Activated CD8-positive, alpha-beta T cell treated with anti-CD3 and anti-CD28 coated beads, Interleukin-2, amount 10 ng/mL, durations not matched to agents 7 days and 5 days (primary cell): ENCODE measurements at regions not wholly inside any gene's neighbourhood (a gene's known extent, or its start where the extent isn't known, plus 50 kb on each side); places are given as distances from the start of the nearest gene placed in this dataset.

Source experiments
- ATAC-seq: fragments of 150-1000 bp; cut with Tn5 transposase; one replicate; pipeline ENCODE4 v1.10.0; 2021; ENCODE audit warnings: moderate library complexity
- CTCF ChIA-PET: fragments of 350-600 bp; sonication (Branson Sonifier 250); formaldehyde crosslinking; loops from one replicate; lab custom pipeline; 2021; ENCODE audit warnings: antibody characterized with exemption; lab: Charles Lee
- POLR2A ChIA-PET: fragments of 350-600 bp; sonication (Branson Sonifier 250); formaldehyde crosslinking; loops from one replicate; lab custom pipeline; 2021; ENCODE audit warnings: antibody characterized with exemption; lab: Charles Lee
- DNase-seq: peaks from one replicate; pipeline ENCODE4 v3.0.0-alpha.2; 2020
- H3K27ac Mint-ChIP-seq: one replicate; pipeline ENCODE4 v1.8.0; 2021; ENCODE audit warnings: mild to moderate bottlenecking, mixed read lengths
- H3K27me3 Mint-ChIP-seq: one replicate; pipeline ENCODE4 v1.8.0; 2021; ENCODE audit warnings: low read depth, mixed read lengths
- H3K36me3 Mint-ChIP-seq: one replicate; pipeline ENCODE4 v1.8.0; 2021; ENCODE audit warnings: low read depth, mixed read lengths
- H3K4me1 Mint-ChIP-seq: one replicate; pipeline ENCODE4 v1.8.0; 2021; ENCODE audit warnings: low read depth, mixed read lengths
- H3K4me3 Mint-ChIP-seq: one replicate; pipeline ENCODE4 v1.8.0; 2021; ENCODE audit warnings: mild to moderate bottlenecking, mixed read lengths
- H3K9me3 Mint-ChIP-seq: one replicate; pipeline ENCODE4 v1.8.0; 2022; ENCODE audit warnings: mixed read lengths; ENCODE audit not compliant: insufficient read depth

GRCh38 chr3:176208915-176209314 is 988.4 kb downstream of the TBL1XR1 start:
- DNase-seq = no peak
- no peak overlapping the region for H3K4me3 Mint-ChIP-seq
- H3K27me3 Mint-ChIP-seq = no peaks in the 10 kb centered on the region
- H3K27ac Mint-ChIP-seq = no peak overlapping the region
- ChIA-PET POLR2A (no interaction called here), CTCF (no interaction called here)
- no peak for ATAC-seq
- peaks cover 4% of the 10 kb centered on the region for H3K9me3 Mint-ChIP-seq
- H3K4me1 Mint-ChIP-seq = no peaks in the 10 kb centered on the region
- no peaks in the 10 kb centered on the region for H3K36me3 Mint-ChIP-seq

GRCh38 chr3:176208283-176208682 is 989.0 kb downstream of the TBL1XR1 start:
- no peaks in the 10 kb centered on the region for H3K27me3 Mint-ChIP-seq
- no peaks in the 10 kb centered on the region for H3K36me3 Mint-ChIP-seq
- POLR2A ChIA-PET = no interaction called here
- H3K4me3 Mint-ChIP-seq = no peak overlapping the region
- no peak overlapping the region for H3K27ac Mint-ChIP-seq
- CTCF ChIA-PET = no interaction called here
- H3K9me3 Mint-ChIP-seq = peaks cover 4% of the 10 kb centered on the region
- H3K4me1 Mint-ChIP-seq = no peaks in the 10 kb centered on the region
- DNase-seq (no peak), ATAC-seq (no peak)

- ChIA-PET CTCF (no interaction called here), POLR2A (no interaction called here)
- DNase-seq (no peak), ATAC-seq (no peak)
- Mint-ChIP-seq H3K4me1 (no peaks in the 10 kb centered on the region), H3K4me3 (no peak overlapping the region), H3K9me3 (peaks cover 5% of the 10 kb centered on the region), H3K27me3 (no peaks in the 10 kb centered on the region), H3K27ac (no peak overlapping the region), H3K36me3 (no peaks in the 10 kb centered on the region)
Observed at GRCh38 chr3:176206809-176207208, 990.5 kb downstream of the TBL1XR1 start.

- no peak overlapping the region for H3K27ac Mint-ChIP-seq
- ChIA-PET CTCF (no interaction called here), POLR2A (no interaction called here)
- H3K4me3 Mint-ChIP-seq = no peak overlapping the region
- H3K9me3 Mint-ChIP-seq = peaks cover 10% of the 10 kb centered on the region
- H3K27me3 Mint-ChIP-seq = no peaks in the 10 kb centered on the region
- H3K36me3 Mint-ChIP-seq = no peaks in the 10 kb centered on the region
- ATAC-seq (no peak), DNase-seq (no peak)
- H3K4me1 Mint-ChIP-seq = no peaks in the 10 kb centered on the region
Observed at GRCh38 chr3:176202652-176203051, 994.6 kb downstream of the TBL1XR1 start.

GRCh38 chr3:176193032-176193730 is 1004.1 kb downstream of the TBL1XR1 start:
- ChIA-PET CTCF (no interaction called here), POLR2A (no interaction called here)
- no peak for ATAC-seq
- Mint-ChIP-seq H3K9me3 (peaks cover 16% of the 10 kb centered on the region), H3K4me1 (no peaks in the 10 kb centered on the region), H3K27ac (no peak overlapping the region), H3K27me3 (no peaks in the 10 kb centered on the region), H3K36me3 (no peaks in the 10 kb centered on the region), H3K4me3 (no peak overlapping the region)
- no peak for DNase-seq

GRCh38 chr3:176190755-176191154 is 1006.5 kb downstream of the TBL1XR1 start:
- Mint-ChIP-seq H3K27me3 (no peaks in the 10 kb centered on the region), H3K4me3 (no peak overlapping the region), H3K4me1 (no peaks in the 10 kb centered on the region), H3K27ac (no peak overlapping the region), H3K9me3 (peaks cover 17% of the 10 kb centered on the region), H3K36me3 (no peaks in the 10 kb centered on the region)
- DNase-seq (no peak), ATAC-seq (no peak)
- POLR2A ChIA-PET = no interaction called here
- CTCF ChIA-PET = no interaction called here

GRCh38 chr3:176183181-176183580 is 1014.1 kb downstream of the TBL1XR1 start:
- Mint-ChIP-seq H3K4me3 (no peak overlapping the region), H3K27me3 (no peaks in the 10 kb centered on the region), H3K27ac (no peak overlapping the region), H3K9me3 (peaks cover 3% of the 10 kb centered on the region), H3K36me3 (no peaks in the 10 kb centered on the region), H3K4me1 (no peaks in the 10 kb centered on the region)
- ChIA-PET POLR2A (no interaction called here), CTCF (no interaction called here)
- DNase-seq (no peak), ATAC-seq (no peak)

GRCh38 chr3:176174060-176174459 is 1023.2 kb downstream of the TBL1XR1 start:
- H3K4me1 Mint-ChIP-seq = no peaks in the 10 kb centered on the region
- no peaks in the 10 kb centered on the region for H3K27me3 Mint-ChIP-seq
- H3K4me3 Mint-ChIP-seq = no peak overlapping the region
- peaks cover 5% of the 10 kb centered on the region for H3K9me3 Mint-ChIP-seq
- ChIA-PET CTCF (no interaction called here), POLR2A (no interaction called here)
- no peak for DNase-seq
- no peaks in the 10 kb centered on the region for H3K36me3 Mint-ChIP-seq
- ATAC-seq = no peak
- no peak overlapping the region for H3K27ac Mint-ChIP-seq

- CTCF ChIA-PET = no interaction called here
- Mint-ChIP-seq H3K9me3 (peaks cover 5% of the 10 kb centered on the region), H3K27me3 (no peaks in the 10 kb centered on the region), H3K4me1 (no peaks in the 10 kb centered on the region), H3K36me3 (no peaks in the 10 kb centered on the region), H3K27ac (no peak overlapping the region), H3K4me3 (no peak overlapping the region)
- DNase-seq = no peak
- ATAC-seq = no peak
- POLR2A ChIA-PET = no interaction called here
Observed at GRCh38 chr3:176172492-176172891, 1024.8 kb downstream of the TBL1XR1 start.

GRCh38 chr3:176167272-176167671 is 1030.0 kb downstream of the TBL1XR1 start:
- Mint-ChIP-seq H3K36me3 (no peaks in the 10 kb centered on the region), H3K27me3 (no peaks in the 10 kb centered on the region), H3K4me3 (no peak overlapping the region), H3K4me1 (no peaks in the 10 kb centered on the region), H3K27ac (no peak overlapping the region), H3K9me3 (peaks cover 9% of the 10 kb centered on the region)
- DNase-seq = no peak
- POLR2A ChIA-PET = no interaction called here
- CTCF ChIA-PET = no interaction called here
- no peak for ATAC-seq

- no peak for DNase-seq
Observed at GRCh38 chr3:176160997-176161396, 1036.3 kb downstream of the TBL1XR1 start.

GRCh38 chr3:176159796-176160195 is 1037.5 kb downstream of the TBL1XR1 start:
- Mint-ChIP-seq H3K9me3 (peaks cover 12% of the 10 kb centered on the region), H3K4me1 (no peaks in the 10 kb centered on the region), H3K27ac (no peak overlapping the region), H3K36me3 (no peaks in the 10 kb centered on the region), H3K27me3 (no peaks in the 10 kb centered on the region), H3K4me3 (no peak overlapping the region)
- no peak for ATAC-seq
- no peak for DNase-seq
- CTCF ChIA-PET = no interaction called here
- POLR2A ChIA-PET = no interaction called here

More at GRCh38 chr3:176160997-176161396, 1036.3 kb downstream of the TBL1XR1 start:
- H3K4me1 Mint-ChIP-seq = no peaks in the 10 kb centered on the region
- H3K27me3 Mint-ChIP-seq = no peaks in the 10 kb centered on the region
- ChIA-PET CTCF (no interaction called here), POLR2A (no interaction called here)
- ATAC-seq = no peak
- H3K36me3 Mint-ChIP-seq = no peaks in the 10 kb centered on the region
- H3K9me3 Mint-ChIP-seq = peaks cover 12% of the 10 kb centered on the region
- H3K4me3 Mint-ChIP-seq = no peak overlapping the region
- H3K27ac Mint-ChIP-seq = no peak overlapping the region

GRCh38 chr3:176155012-176155411 is 1042.3 kb downstream of the TBL1XR1 start:
- Mint-ChIP-seq H3K9me3 (peaks cover 6% of the 10 kb centered on the region), H3K4me1 (no peaks in the 10 kb centered on the region), H3K27me3 (no peaks in the 10 kb centered on the region), H3K27ac (no peak overlapping the region), H3K36me3 (no peaks in the 10 kb centered on the region), H3K4me3 (no peak overlapping the region)
- ChIA-PET CTCF (no interaction called here), POLR2A (no interaction called here)
- no peak for DNase-seq
- ATAC-seq = no peak
